ENCODE measurements at regions not wholly inside any gene's neighbourhood (a gene's known extent, or its start where the extent isn't known, plus 50 kb on each side); places are given as distances from the start of the nearest gene placed in this dataset.
A peak's percentile ranks its signal among the peaks of the same experiment; 100 is the strongest.

DNA sequence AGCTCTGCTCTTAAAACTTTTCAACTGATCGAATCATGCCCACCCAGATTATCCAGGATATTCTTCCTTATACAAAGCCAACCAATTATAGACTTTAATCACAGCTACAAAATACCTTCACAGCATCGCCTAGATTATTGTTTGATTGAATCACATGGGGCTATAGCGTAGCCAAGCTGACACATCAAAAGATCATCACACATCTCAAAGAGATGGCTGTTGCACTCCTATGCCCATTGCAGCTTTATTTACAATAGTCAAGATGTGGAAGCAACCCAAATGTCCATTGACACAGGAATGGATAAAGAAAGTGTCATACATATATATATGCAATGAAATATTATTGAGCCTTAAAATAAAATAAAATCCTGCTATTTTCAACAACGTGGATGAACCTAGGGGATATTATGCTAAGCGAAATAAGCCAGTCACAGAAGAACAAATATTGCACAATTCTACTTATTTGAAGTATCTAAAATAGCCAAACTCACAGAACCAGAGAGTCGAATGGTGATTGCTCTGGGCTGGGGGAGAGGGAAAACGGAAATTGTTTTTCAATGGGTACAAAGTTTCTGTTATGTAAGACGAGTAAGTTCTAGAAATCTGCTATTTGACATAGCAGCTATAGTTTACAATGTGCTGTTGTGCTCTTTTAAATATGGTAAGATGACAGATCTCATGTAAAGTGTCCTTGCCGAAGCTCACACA lies 60.9 kb upstream of the ERCC4 start:
- H3K79me2 ChIP-seq (ENCODE audit: low read length), result no peaks in the 10 kb centered on the region
- H3K36me3 ChIP-seq (ENCODE audit: insufficient read depth, low read length), result no peaks in the 10 kb centered on the region
- H3K9me3 ChIP-seq (ENCODE audit: low read length), result no peaks in the 10 kb centered on the region; the same call in 1 of the 2 replicates

GRCh38 chr16:13863075-13863765 lies 56.7 kb upstream of the ERCC4 start:
- DNase-seq, result no peak
- H3K9ac ChIP-seq (ENCODE audit: low read length), result no peak overlapping the region

More for the DNA sequence above, 60.9 kb upstream of the ERCC4 start:
- H3K27me3 ChIP-seq (ENCODE audit: low read length), result no peaks in the 10 kb centered on the region
- no peak overlapping the region for H3K9ac ChIP-seq (ENCODE audit: low read length)
- H3K4me3 ChIP-seq (ENCODE audit: low read length), result no peak overlapping the region
- H3K27ac ChIP-seq (ENCODE audit: low read length), result no peak overlapping the region
- no peaks in the 10 kb centered on the region for H4K20me1 ChIP-seq (ENCODE audit: insufficient read depth, low read depth, low read length)
- H2AFZ ChIP-seq (ENCODE audit: low read length), result no peak overlapping the region
- H3K4me1 ChIP-seq (ENCODE audit: low read length), result no peaks in the 10 kb centered on the region
- no peak overlapping the region for H3K4me2 ChIP-seq (ENCODE audit: low read depth, low read length, poor library complexity, severe bottlenecking)
- DNase-seq, result no peak
- H3K9me2 ChIP-seq (replicated peaks; ENCODE audit: insufficient read depth, low read length), result no peaks in the 10 kb centered on the region

DNA sequence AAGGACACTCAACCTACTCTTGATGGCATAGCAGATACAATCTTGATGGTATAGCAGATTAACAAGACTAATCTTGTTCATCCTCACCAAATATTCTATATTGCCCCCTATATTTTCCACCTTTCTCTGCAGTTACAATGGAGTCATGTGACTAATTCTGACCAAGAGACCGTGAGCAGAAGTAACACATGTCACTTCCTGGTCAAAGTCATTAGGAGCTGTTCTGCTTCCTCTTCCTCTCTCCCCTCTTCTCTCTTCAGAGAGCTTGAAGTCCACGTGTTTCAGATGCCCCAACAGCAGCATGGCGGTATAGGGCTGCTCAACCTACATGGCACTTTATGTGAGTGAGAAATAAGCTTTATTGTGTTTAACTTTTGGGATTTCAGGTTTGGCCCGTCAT lies 55.3 kb upstream of the ERCC4 start:
- Histone ChIP-seq H3K36me3 (ENCODE audit: insufficient read depth, low read length) (no peaks in the 10 kb centered on the region), H3K4me2 (ENCODE audit: low read depth, low read length, poor library complexity, severe bottlenecking) (peak overlapping the region; percentile 35), H3K27me3 (ENCODE audit: low read length) (no peaks in the 10 kb centered on the region; the same call in 1 of the 2 replicates), H3K4me1 (ENCODE audit: low read length) (peaks cover 8% of the 10 kb centered on the region), H3K9me3 (ENCODE audit: low read length) (no peaks in the 10 kb centered on the region; the same call in none of the 2 replicates), H3K9ac (ENCODE audit: low read length) (peak overlapping the region; percentile 19; the same call in 1 of the 2 replicates), H3K27ac (ENCODE audit: low read length) (no peak overlapping the region), H2AFZ (ENCODE audit: low read length) (peak overlapping the region; percentile 86), H3K9me2 (replicated peaks; ENCODE audit: insufficient read depth, low read length) (no peaks in the 10 kb centered on the region), H3K4me3 (ENCODE audit: low read length) (peak overlapping the region; percentile 42), H4K20me1 (ENCODE audit: insufficient read depth, low read depth, low read length) (no peaks in the 10 kb centered on the region), H3K79me2 (ENCODE audit: low read length) (no peaks in the 10 kb centered on the region)
- peak; percentile 69 for DNase-seq

More at GRCh38 chr16:13863075-13863765, 56.7 kb upstream of the ERCC4 start:
- H4K20me1 ChIP-seq (ENCODE audit: insufficient read depth, low read depth, low read length), result no peaks in the 10 kb centered on the region
- no peaks in the 10 kb centered on the region; the same call in 1 of the 2 replicates for H3K27me3 ChIP-seq (ENCODE audit: low read length)
- no peaks in the 10 kb centered on the region; the same call in none of the 2 replicates for H3K9me3 ChIP-seq (ENCODE audit: low read length)
- no peaks in the 10 kb centered on the region for H3K79me2 ChIP-seq (ENCODE audit: low read length)
- no peak overlapping the region for H3K27ac ChIP-seq (ENCODE audit: low read length)
- no peak overlapping the region for H3K4me3 ChIP-seq (ENCODE audit: low read length)
- H3K9me2 ChIP-seq (replicated peaks; ENCODE audit: insufficient read depth, low read length), result no peaks in the 10 kb centered on the region
- H2AFZ ChIP-seq (ENCODE audit: low read length), result peak overlapping the region; percentile 23; the same call in 1 of the 2 replicates
- H3K36me3 ChIP-seq (ENCODE audit: insufficient read depth, low read length), result no peaks in the 10 kb centered on the region
- no peak overlapping the region for H3K4me2 ChIP-seq (ENCODE audit: low read depth, low read length, poor library complexity, severe bottlenecking)
- H3K4me1 ChIP-seq (ENCODE audit: low read length), result peaks cover 8% of the 10 kb centered on the region

- H2AFZ ChIP-seq (ENCODE audit: low read length), result no peak overlapping the region
- no peaks in the 10 kb centered on the region for H3K79me2 ChIP-seq (ENCODE audit: low read length)
- no peaks in the 10 kb centered on the region for H3K36me3 ChIP-seq (ENCODE audit: insufficient read depth, low read length)
- no peaks in the 10 kb centered on the region for H4K20me1 ChIP-seq (ENCODE audit: insufficient read depth, low read depth, low read length)
- H3K27ac ChIP-seq (ENCODE audit: low read length), result no peak overlapping the region
- H3K4me1 ChIP-seq (ENCODE audit: low read length), result peaks cover 8% of the 10 kb centered on the region
- no peak overlapping the region for H3K4me2 ChIP-seq (ENCODE audit: low read depth, low read length, poor library complexity, severe bottlenecking)
- DNase-seq, result peak; percentile 84
- H3K9me3 ChIP-seq (ENCODE audit: low read length), result no peaks in the 10 kb centered on the region; the same call in none of the 2 replicates
- no peak overlapping the region for H3K9ac ChIP-seq (ENCODE audit: low read length)
- H3K9me2 ChIP-seq (replicated peaks; ENCODE audit: insufficient read depth, low read length), result no peaks in the 10 kb centered on the region
- H3K27me3 ChIP-seq (ENCODE audit: low read length), result peaks cover 3% of the 10 kb centered on the region
- H3K4me3 ChIP-seq (ENCODE audit: low read length), result no peak overlapping the region
Observed at GRCh38 chr16:13866073-13866472, 53.9 kb upstream of the ERCC4 start.
